ENCODE measurements at regions not wholly inside any gene's neighbourhood (a gene's known extent, or its start where the extent isn't known, plus 50 kb on each side); places are given as distances from the start of the nearest gene placed in this dataset.

DNA sequence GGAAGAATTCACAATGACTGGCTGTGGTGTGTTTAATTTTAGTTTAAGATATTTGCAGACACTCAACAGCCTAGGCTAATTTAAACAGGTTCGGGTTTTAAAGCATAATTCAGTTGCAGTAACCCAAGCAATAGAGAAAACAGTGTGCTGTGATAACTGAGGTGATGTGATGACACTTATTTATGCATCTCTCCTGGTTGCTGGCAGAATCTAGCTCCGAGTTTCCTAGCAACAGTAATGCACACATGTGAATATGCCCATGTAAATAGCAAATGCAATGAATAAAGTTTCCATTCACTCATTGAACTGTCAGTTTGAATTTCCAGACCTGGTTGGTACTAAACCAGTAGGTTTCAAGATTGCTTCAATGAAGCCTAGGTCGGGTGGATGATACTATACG, 426.5 kb downstream of the TMX3 start:
- TF ChIP-seq FOXM1 (IDR thresholded peaks at IDR 0.05; ENCODE audit: borderline replicate concordance, low read depth) (no peak), EP300 (IDR thresholded peaks at IDR 0.05; ENCODE audit: borderline replicate concordance) (no peak), YY1 (IDR thresholded peaks at IDR 0.05; ENCODE audit: low read depth) (no peak), EGR1 (IDR thresholded peaks at IDR 0.05) (no peak), ZBTB7A (IDR thresholded peaks at IDR 0.05; ENCODE audit: low read depth) (no peak), TCF12 (IDR thresholded peaks at IDR 0.05; ENCODE audit: low read depth) (no peak), CEBPB (IDR thresholded peaks at IDR 0.05) (no peak)
- TF ChIP-seq, protein P1, sequence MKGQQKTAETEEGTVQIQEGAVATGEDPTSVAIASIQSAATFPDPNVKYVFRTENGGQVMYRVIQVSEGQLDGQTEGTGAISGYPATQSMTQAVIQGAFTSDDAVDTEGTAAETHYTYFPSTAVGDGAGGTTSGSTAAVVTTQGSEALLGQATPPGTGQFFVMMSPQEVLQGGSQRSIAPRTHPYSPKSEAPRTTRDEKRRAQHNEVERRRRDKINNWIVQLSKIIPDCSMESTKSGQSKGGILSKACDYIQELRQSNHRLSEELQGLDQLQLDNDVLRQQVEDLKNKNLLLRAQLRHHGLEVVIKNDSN (IDR thresholded peaks at IDR 0.05) = no peak
- TF ChIP-seq, protein P2, sequence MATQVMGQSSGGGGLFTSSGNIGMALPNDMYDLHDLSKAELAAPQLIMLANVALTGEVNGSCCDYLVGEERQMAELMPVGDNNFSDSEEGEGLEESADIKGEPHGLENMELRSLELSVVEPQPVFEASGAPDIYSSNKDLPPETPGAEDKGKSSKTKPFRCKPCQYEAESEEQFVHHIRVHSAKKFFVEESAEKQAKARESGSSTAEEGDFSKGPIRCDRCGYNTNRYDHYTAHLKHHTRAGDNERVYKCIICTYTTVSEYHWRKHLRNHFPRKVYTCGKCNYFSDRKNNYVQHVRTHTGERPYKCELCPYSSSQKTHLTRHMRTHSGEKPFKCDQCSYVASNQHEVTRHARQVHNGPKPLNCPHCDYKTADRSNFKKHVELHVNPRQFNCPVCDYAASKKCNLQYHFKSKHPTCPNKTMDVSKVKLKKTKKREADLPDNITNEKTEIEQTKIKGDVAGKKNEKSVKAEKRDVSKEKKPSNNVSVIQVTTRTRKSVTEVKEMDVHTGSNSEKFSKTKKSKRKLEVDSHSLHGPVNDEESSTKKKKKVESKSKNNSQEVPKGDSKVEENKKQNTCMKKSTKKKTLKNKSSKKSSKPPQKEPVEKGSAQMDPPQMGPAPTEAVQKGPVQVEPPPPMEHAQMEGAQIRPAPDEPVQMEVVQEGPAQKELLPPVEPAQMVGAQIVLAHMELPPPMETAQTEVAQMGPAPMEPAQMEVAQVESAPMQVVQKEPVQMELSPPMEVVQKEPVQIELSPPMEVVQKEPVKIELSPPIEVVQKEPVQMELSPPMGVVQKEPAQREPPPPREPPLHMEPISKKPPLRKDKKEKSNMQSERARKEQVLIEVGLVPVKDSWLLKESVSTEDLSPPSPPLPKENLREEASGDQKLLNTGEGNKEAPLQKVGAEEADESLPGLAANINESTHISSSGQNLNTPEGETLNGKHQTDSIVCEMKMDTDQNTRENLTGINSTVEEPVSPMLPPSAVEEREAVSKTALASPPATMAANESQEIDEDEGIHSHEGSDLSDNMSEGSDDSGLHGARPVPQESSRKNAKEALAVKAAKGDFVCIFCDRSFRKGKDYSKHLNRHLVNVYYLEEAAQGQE (IDR thresholded peaks at IDR 0.05; ENCODE audit: low read depth) = no peak

DNA sequence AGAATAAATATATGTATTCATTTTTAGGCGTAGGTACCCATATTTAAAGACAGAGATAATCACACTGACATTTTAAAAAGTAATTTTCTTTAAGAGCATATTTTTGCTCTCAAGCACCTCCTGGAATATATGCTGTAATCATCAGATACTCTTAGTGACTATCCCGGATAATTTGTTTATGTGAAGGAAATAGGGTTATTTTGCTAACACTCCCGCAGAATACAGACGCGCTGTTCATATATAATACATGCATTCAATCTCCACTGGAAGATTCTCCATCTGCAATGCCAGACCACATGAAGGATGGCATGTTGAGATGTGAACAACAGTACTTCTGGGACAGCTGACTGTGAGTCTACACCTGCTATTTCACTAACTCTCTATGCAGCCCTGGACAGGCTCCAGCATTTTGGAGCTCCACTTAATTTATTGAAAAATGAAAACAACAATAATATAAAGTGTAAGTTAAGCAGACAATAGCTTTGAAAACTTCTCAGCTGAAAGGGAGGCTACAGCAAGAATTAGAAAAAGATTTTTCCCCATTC, 430.6 kb downstream of the TMX3 start:
- TF ChIP-seq NFIC (IDR thresholded peaks at IDR 0.05) = no peak
- TF ChIP-seq, protein P3, sequence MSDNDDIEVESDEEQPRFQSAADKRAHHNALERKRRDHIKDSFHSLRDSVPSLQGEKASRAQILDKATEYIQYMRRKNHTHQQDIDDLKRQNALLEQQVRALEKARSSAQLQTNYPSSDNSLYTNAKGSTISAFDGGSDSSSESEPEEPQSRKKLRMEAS (IDR thresholded peaks at IDR 0.05) = no peak
- no peak for TF ChIP-seq EP300 (IDR thresholded peaks at IDR 0.05; ENCODE audit: borderline replicate concordance)
- no peak for TF ChIP-seq EGR1 (IDR thresholded peaks at IDR 0.05)
- TF ChIP-seq TEAD4 (IDR thresholded peaks at IDR 0.05) = no peak
- TF ChIP-seq TCF12 (IDR thresholded peaks at IDR 0.05; ENCODE audit: low read depth) = no peak
- TF ChIP-seq FOXM1 (IDR thresholded peaks at IDR 0.05; ENCODE audit: borderline replicate concordance, low read depth) = no peak
- TF ChIP-seq, protein P2 (IDR thresholded peaks at IDR 0.05; ENCODE audit: low read depth) = no peak
- TF ChIP-seq, protein P1 (IDR thresholded peaks at IDR 0.05) = no peak
- no peak for TF ChIP-seq ZBTB7A (IDR thresholded peaks at IDR 0.05; ENCODE audit: low read depth)

DNA sequence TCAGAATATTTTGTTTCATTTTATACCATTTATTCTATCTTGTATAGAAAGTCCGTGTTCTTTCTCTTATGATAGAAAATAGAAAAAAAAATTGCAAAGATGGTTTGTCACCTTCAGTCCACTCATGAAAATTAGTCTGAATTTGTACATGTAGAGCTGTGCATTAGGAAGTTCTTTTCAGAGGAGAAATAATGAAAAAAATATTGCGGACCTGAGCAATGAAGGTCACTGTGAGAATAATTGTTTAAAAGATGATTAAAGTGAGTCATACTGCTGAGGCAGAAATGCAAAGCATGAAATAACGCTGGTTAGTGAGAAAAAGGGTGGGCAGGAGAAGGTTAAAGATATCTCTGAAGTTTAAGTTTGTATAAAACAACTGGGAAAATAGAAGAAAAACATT, 431.1 kb downstream of the TMX3 start:
- TF ChIP-seq, protein P1 (IDR thresholded peaks at IDR 0.05) = no peak
- TF ChIP-seq CEBPB (IDR thresholded peaks at IDR 0.05) = no peak
- TF ChIP-seq ZBTB7A (IDR thresholded peaks at IDR 0.05; ENCODE audit: low read depth) = no peak

DNA sequence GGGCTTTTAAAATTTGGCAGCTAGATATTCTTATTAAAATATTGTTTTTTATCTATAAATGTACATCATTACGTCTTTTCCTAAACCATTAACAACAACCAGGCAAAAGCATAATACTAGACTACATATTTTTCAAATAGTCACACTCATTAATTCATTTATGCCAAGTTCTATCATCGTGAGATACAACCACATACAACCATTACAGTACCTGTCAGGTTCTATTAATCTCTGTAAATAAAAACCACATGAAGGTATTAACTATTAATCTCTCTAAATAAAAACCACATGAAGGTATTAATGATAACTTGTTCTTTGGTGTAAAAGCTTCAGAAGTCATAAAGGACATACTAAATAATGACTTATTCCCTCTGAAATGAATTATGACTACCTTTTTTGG, 432.7 kb downstream of the TMX3 start:
- TF ChIP-seq TEAD4 (IDR thresholded peaks at IDR 0.05) (no peak), TCF12 (IDR thresholded peaks at IDR 0.05; ENCODE audit: low read depth) (no peak), RAD21 (IDR thresholded peaks at IDR 0.05; ENCODE audit: low read depth) (no peak), YY1 (IDR thresholded peaks at IDR 0.05; ENCODE audit: low read depth) (no peak), EGR1 (IDR thresholded peaks at IDR 0.05) (no peak), TAF1 (IDR thresholded peaks at IDR 0.05; ENCODE audit: low read depth) (no peak), CEBPB (IDR thresholded peaks at IDR 0.05) (no peak), NFIC (IDR thresholded peaks at IDR 0.05) (no peak), ZBTB7A (IDR thresholded peaks at IDR 0.05; ENCODE audit: low read depth) (no peak), FOXM1 (IDR thresholded peaks at IDR 0.05; ENCODE audit: borderline replicate concordance, low read depth) (no peak), CREB1 (IDR thresholded peaks at IDR 0.05; ENCODE audit: low read depth) (no peak), EP300 (IDR thresholded peaks at IDR 0.05; ENCODE audit: borderline replicate concordance) (no peak)
- TF ChIP-seq, protein P1 (IDR thresholded peaks at IDR 0.05) = no peak
- TF ChIP-seq, protein P3 (IDR thresholded peaks at IDR 0.05) = no peak
- TF ChIP-seq, protein P2 (IDR thresholded peaks at IDR 0.05; ENCODE audit: low read depth) = no peak

Data from Ishikawa (cell line).